K562 (cell line): ENCODE measurements at regions not wholly inside any gene's neighbourhood (a gene's known extent, or its start where the extent isn't known, plus 50 kb on each side); places are given as distances from the start of the nearest gene placed in this dataset.

ENCODE experiments used
- ATAC-seq: fragments of 200-7000 bp; cut with Tn5 transposase; 3 replicates; pipeline ENCODE4 v1.9.1; 2020; ENCODE audit warnings: moderate library complexity
- BruUV-seq: library from RNA; stranded (reverse); fragments of 400-500 nt; replicated peaks from 2 replicates; lab custom pipeline; 2021; lab: Mats Ljungman, UMichigan
- CTCF ChIA-PET: fragments of 300-600 bp; formaldehyde crosslinking; extraction: SDS; loops from one replicate; lab custom pipeline; 2021; ENCODE audit warnings: low intra/inter-chr PET ratio; lab: Yijun Ruan, JAX
- POLR2A ChIA-PET: fragments of 300-600, 350-650 bp; sonication (Branson Sonifier 250); formaldehyde crosslinking; extraction: SDS; loops from one replicate; lab custom pipeline; 2021; ENCODE audit warnings: antibody characterized with exemption, inconsistent platforms; lab: Yijun Ruan, JAX
- DNase-seq, 4 experiments: peaks; one replicate each; pipeline versions ENCODE4 v3.0.0 to v3.0.0-alpha.2; 2011 to 2018; ENCODE audit warnings: low spot score in 3 of 4, mixed read lengths in 3 of 4; ENCODE audit errors: extremely low read depth in 1 of 4
- FAIRE-seq: peaks from 2 replicates; lab custom pipeline; 2011; peaks lifted over from hg19 to GRCh38; lab: Jason Lieb, UNC
- H2AFZ ChIP-seq: 2 replicates; pipeline ENCODE4 v1.6.0; 2011; ENCODE audit warnings: low read depth, low read length, control low read depth, inconsistent platforms
- H3K27ac ChIP-seq: fragments of 200-600 bp; 3 replicates; pipeline ENCODE4 v1.8.0; 2011; ENCODE audit warnings: low read depth, mild to moderate bottlenecking, control low read depth, inconsistent platforms, low read length, moderate library complexity, mixed read lengths; ENCODE audit errors: extremely low read depth
- H3K27me3 ChIP-seq, 2 experiments: fragments of 300-600 bp in 1 of 2; 2 replicates in 1 of 2; 3 replicates in 1 of 2; pipeline versions ENCODE4 v1.6.0 to v1.8.0; 2011; ENCODE audit warnings: inconsistent platforms in 2 of 2, low read length in 2 of 2, mild to moderate bottlenecking in 1 of 2, mixed read lengths in 1 of 2, moderate library complexity in 1 of 2; ENCODE audit not compliant: control insufficient read depth in 2 of 2, insufficient read depth in 2 of 2
- H3K36me3 ChIP-seq: fragments of 300-600 bp; 3 replicates; pipeline ENCODE4 v1.8.0; 2011; ENCODE audit warnings: mild to moderate bottlenecking, low read length, inconsistent platforms; ENCODE audit not compliant: control insufficient read depth, insufficient read depth
- H3K4me1 ChIP-seq, 2 experiments: fragments of 200-600 bp in 1 of 2; replicated peaks in 1 of 2; 2 replicates in 1 of 2; 3 replicates in 1 of 2; pipeline versions ENCODE4 v1.5.1 to v1.8.0; 2011; ENCODE audit warnings: inconsistent platforms in 2 of 2, low read length in 2 of 2, mild to moderate bottlenecking in 1 of 2, mixed read lengths in 1 of 2, moderate library complexity in 1 of 2; ENCODE audit not compliant: control insufficient read depth in 2 of 2, insufficient read depth in 2 of 2
- H3K4me2 ChIP-seq: 2 replicates; pipeline ENCODE4 v1.6.1; 2011; ENCODE audit warnings: low read length, control low read depth, inconsistent platforms, mixed read lengths; ENCODE audit not compliant: insufficient read depth
- H3K4me3 ChIP-seq: fragments of 200-600 bp; sonication (generic), shearing (Covaris generic); 2 replicates; pipeline ENCODE4 v1.5.1; 2016; ENCODE audit warnings: control low read depth, inconsistent platforms
- H3K79me2 ChIP-seq: fragments of 200-600 bp; 3 replicates; pipeline ENCODE4 v1.8.0; 2011; ENCODE audit warnings: low read length, inconsistent platforms; ENCODE audit not compliant: control insufficient read depth, insufficient read depth
- H3K9ac ChIP-seq, 2 experiments: 2 replicates each; pipeline versions ENCODE4 v1.6.0 to v1.6.1; 2011; ENCODE audit warnings: low read depth in 2 of 2, low read length in 2 of 2, control low read depth in 1 of 2, inconsistent platforms in 1 of 2, mild to moderate bottlenecking in 1 of 2, mixed read lengths in 1 of 2; ENCODE audit not compliant: insufficient read depth in 1 of 2
- H3K9me1 ChIP-seq: one replicate; pipeline ENCODE4 v1.6.0; 2011; ENCODE audit warnings: inconsistent platforms, mild to moderate bottlenecking, low read length, moderate library complexity; ENCODE audit not compliant: control insufficient read depth, insufficient read depth
- H3K9me3 ChIP-seq: replicated peaks from 2 replicates; pipeline ENCODE4 v1.5.1; 2011; ENCODE audit warnings: low read depth, low read length, inconsistent platforms; ENCODE audit not compliant: control insufficient read depth, insufficient read depth
- H4K20me1 ChIP-seq: replicated peaks from 2 replicates; pipeline ENCODE4 v1.6.1; 2011; ENCODE audit warnings: low read length, inconsistent platforms, mixed read lengths; ENCODE audit not compliant: control insufficient read depth, insufficient read depth
- ARID1B ChIP-seq: fragments of 450-650 bp; IDR thresholded peaks from 2 replicates; pipeline ENCODE4 v1.6.1; 2016; ENCODE audit warnings: antibody characterized with exemption, mild to moderate bottlenecking, inconsistent platforms
- CHD4 ChIP-seq: fragments of 200-600 bp; sonication (generic); IDR thresholded peaks from 3 replicates; pipeline ENCODE4 v1.6.1; 2012; ENCODE audit warnings: low read depth, mild to moderate bottlenecking, mixed read lengths, low read length, inconsistent platforms; ENCODE audit not compliant: insufficient read depth, insufficient replicate concordance, poor library complexity, severe bottlenecking
- CSDE1 ChIP-seq, 2 experiments: fragments of 450-650 bp; IDR thresholded peaks; 2 replicates each; pipeline ENCODE4 v1.6.1; 2016; ENCODE audit warnings: mild to moderate bottlenecking in 1 of 2
- FUS ChIP-seq: fragments of 200-400 bp; formaldehyde crosslinking; optimal IDR thresholded peaks from 2 replicates; pipeline ENCODE3; 2017; ENCODE audit warnings: low read depth, low read length
- LEF1 ChIP-seq: fragments of 450-650 bp; IDR thresholded peaks from 2 replicates; pipeline ENCODE4 v1.6.1; 2016; ENCODE audit warnings: mild to moderate bottlenecking
- MAFK ChIP-seq: IDR thresholded peaks from 2 replicates; pipeline ENCODE4 v1.6.1; 2011; ENCODE audit warnings: low read length, improper control_type of control experiment
- MAX ChIP-seq: sonication (generic); formaldehyde crosslinking; IDR thresholded peaks from 2 replicates; pipeline ENCODE4 v1.9.0; 2022; ENCODE audit warnings: mild to moderate bottlenecking, missing genetic modification reagents
- MBD1 ChIP-seq: fragments of 250-450 bp; sonication (Bioruptor Pico); IDR thresholded peaks from 2 replicates; pipeline ENCODE4 v1.8.0; 2022; ENCODE audit warnings: inconsistent platforms
- MTA2 ChIP-seq: fragments of 450-650 bp; IDR thresholded peaks from 2 replicates; pipeline ENCODE4 v1.6.1; 2016; ENCODE audit warnings: low read depth
- POLR2B ChIP-seq: fragments of 450-650 bp; IDR thresholded peaks from 2 replicates; pipeline ENCODE4 v1.6.1; 2018; ENCODE audit warnings: low read depth; ENCODE audit not compliant: partially characterized antibody
- TFAM ChIP-seq: fragments of 250-450 bp; sonication (Bioruptor Pico); conservative IDR thresholded peaks from 2 replicates; pipeline ENCODE4 v1.5.0; 2021; ENCODE audit warnings: mild to moderate bottlenecking, moderate library complexity
- ZNF175 ChIP-seq: fragments of 200-800 bp; sonication (Bioruptor generic); IDR thresholded peaks from 2 replicates; pipeline ENCODE4 v1.6.1; 2016; ENCODE audit warnings: low read depth, mild to moderate bottlenecking, missing genetic modification characterization, missing compliant biosample characterization
- ZNF699 ChIP-seq: fragments of 250-450 bp; sonication (Bioruptor Pico); IDR thresholded peaks from 2 replicates; pipeline ENCODE4 v1.8.0; 2021; ENCODE audit warnings: mild to moderate bottlenecking, moderate library complexity; ENCODE audit not compliant: insufficient replicate concordance
- WGBS: fragments of 100-300 bp; shearing (Covaris generic); methylation state at CpG from one replicate; pipeline ENCODE4 v1.1.6; 2016; ENCODE audit warnings: low coverage, mixed read lengths; ENCODE audit not compliant: insufficient coverage; ENCODE audit errors: missing lambda C conversion rate; 5-methylcytosine and 5-hydroxymethylcytosine counted together
- in situ Hi-C: fragments of 300-500 bp; cut with MboI; formaldehyde crosslinking; loops from 4 replicates; pipeline ENCODE4 v1.15.0; 2018; ENCODE audit warnings: inconsistent platforms, mixed read lengths
- intact Hi-C: fragments of 100-400 bp; cut with micrococcal nuclease; formaldehyde crosslinking; loops from 2 replicates; pipeline ENCODE4 v1.14.2; 2022

- H3K4me1 ChIP-seq = no peaks in the 10 kb centered on the region
- POLR2A ChIA-PET = no interaction called here
- DNase-seq = no peak
- no peak for ATAC-seq
- no peak overlapping the region for H3K4me3 ChIP-seq
- BruUV-seq = no TSS peak
- peaks cover 2% of the 10 kb centered on the region; the same call in 1 of the 2 replicates for H3K9me3 ChIP-seq
- H2AFZ ChIP-seq = no peak overlapping the region
- H3K27ac ChIP-seq = no peak overlapping the region
- H3K9me1 ChIP-seq = no peaks in the 10 kb centered on the region
- H3K36me3 ChIP-seq = no peaks in the 10 kb centered on the region
- H3K4me2 ChIP-seq = no peak overlapping the region
- no peak overlapping the region for H3K9ac ChIP-seq
- no peak for FAIRE-seq
- no peaks in the 10 kb centered on the region for H3K27me3 ChIP-seq
- in situ Hi-C loops (no loop called here), intact Hi-C loops (no loop called here)
- H3K79me2 ChIP-seq = no peaks in the 10 kb centered on the region
- TF ChIP-seq MTA2 (no peak), MAX (CRISPR knock-in tag) (no peak), FUS (no peak), ZNF699 (CRISPR knock-in tag) (no peak), ZNF175 (CRISPR knock-in tag) (no peak), LEF1 (no peak), CHD4 (no peak), TFAM (CRISPR knock-in tag) (no peak), MAFK (no peak), ARID1B (no peak), CSDE1 (IDR thresholded peaks at IDR 0.05) (no peak), MBD1 (CRISPR knock-in tag) (no peak), POLR2B (no peak)
- 0% methylated on average over 2 of the region's 2 CpGs for WGBS
- H4K20me1 ChIP-seq = no peaks in the 10 kb centered on the region
- CTCF ChIA-PET = no interaction called here
Observed at GRCh38 chr9:118455788-118456187, 751.6 kb downstream of the TLR4 start.
